ENCODE measurements at regions not wholly inside any gene's neighbourhood (a gene's known extent, or its start where the extent isn't known, plus 50 kb on each side); places are given as distances from the start of the nearest gene placed in this dataset.
A peak's percentile ranks its signal among the peaks of the same experiment; 100 is the strongest.
"Not testable (repeated sequence)": the region's sequence is repeated elsewhere in the genome, so short reads cannot be mapped to it uniquely, and the experiment has no call there.

- DNase-seq: no peak
Observed at GRCh38 chr3:190188197-190188596, 67.5 kb upstream of the P3H2 start.

- DNase-seq: peak; percentile 51
Observed at GRCh38 chr3:190183121-190183520, 62.4 kb upstream of the P3H2 start.

- DNase-seq: no peak
Observed at GRCh38 chr3:190182418-190183043, 61.8 kb upstream of the P3H2 start.

GRCh38 chr3:190180268-190180667, 59.6 kb upstream of the P3H2 start:
- DNase-seq: no peak

GRCh38 chr3:190178779-190179178, 58.1 kb upstream of the P3H2 start:
- DNase-seq: no peak

GRCh38 chr3:190176933-190177525, 56.3 kb upstream of the P3H2 start:
- DNase-seq: not testable (repeated sequence)

- not testable (repeated sequence) for DNase-seq
Observed at GRCh38 chr3:190176106-190176505, 55.4 kb upstream of the P3H2 start.

- DNase-seq: no peak
Observed at GRCh38 chr3:190175490-190175889, 54.8 kb upstream of the P3H2 start.

- no peak for DNase-seq
Observed at GRCh38 chr3:190174471-190174870, 53.8 kb upstream of the P3H2 start.

- DNase-seq: no peak
Observed at GRCh38 chr3:190173426-190173825, 52.7 kb upstream of the P3H2 start.

GRCh38 chr3:190172751-190173150, 52.1 kb upstream of the P3H2 start:
- DNase-seq: no peak

All from NCI-H69 (cell line).